Activated effector memory CD4-positive, alpha-beta T cell treated with Interleukin-2 at 50 U/mL for 16 hours (primary cell): ENCODE measurements at regions not wholly inside any gene's neighbourhood (a gene's known extent, or its start where the extent isn't known, plus 50 kb on each side); places are given as distances from the start of the nearest gene placed in this dataset.

Experiments used
- DNase-seq: peaks from one replicate; pipeline ENCODE4 v3.0.0-alpha.2; 2020

- no peak for DNase-seq
Measured at GRCh38 chr18:21997207-21998143, 171.9 kb upstream of the GATA6 start.

- no peak for DNase-seq
Measured at GRCh38 chr18:21998486-21998885, 170.9 kb upstream of the GATA6 start.

- no peak for DNase-seq
Measured at GRCh38 chr18:22001912-22002487, 167.4 kb upstream of the GATA6 start.

GRCh38 chr18:22005191-22005841, 164.1 kb upstream of the GATA6 start:
- no peak for DNase-seq

- DNase-seq: no peak
Measured at GRCh38 chr18:22006458-22006857, 162.9 kb upstream of the GATA6 start.

- DNase-seq: no peak
Measured at GRCh38 chr18:22009242-22009641, 160.1 kb upstream of the GATA6 start.

GRCh38 chr18:22013993-22014392, 155.4 kb upstream of the GATA6 start:
- no peak for DNase-seq

GRCh38 chr18:22015156-22015555, 154.2 kb upstream of the GATA6 start:
- DNase-seq: no peak

- no peak for DNase-seq
Measured at GRCh38 chr18:22018366-22018765, 151.0 kb upstream of the GATA6 start.

GRCh38 chr18:22019193-22019592, 150.2 kb upstream of the GATA6 start:
- DNase-seq: no peak

GRCh38 chr18:22020127-22020866, 149.1 kb upstream of the GATA6 start:
- DNase-seq: no peak

GRCh38 chr18:22020867-22021370, 148.5 kb upstream of the GATA6 start:
- no peak for DNase-seq

- DNase-seq: no peak
Measured at GRCh38 chr18:22021701-22022100, 147.7 kb upstream of the GATA6 start.

GRCh38 chr18:22024924-22025323, 144.5 kb upstream of the GATA6 start:
- DNase-seq: no peak

- DNase-seq: no peak
Measured at GRCh38 chr18:22026362-22026761, 143.0 kb upstream of the GATA6 start.

- no peak for DNase-seq
Measured at GRCh38 chr18:22026889-22027288, 142.5 kb upstream of the GATA6 start.

- no peak for DNase-seq
Measured at GRCh38 chr18:22031611-22032010, 137.8 kb upstream of the GATA6 start.

- DNase-seq: no peak
Measured at GRCh38 chr18:22032392-22032961, 136.9 kb upstream of the GATA6 start.

- DNase-seq: no peak
Measured at GRCh38 chr18:22033085-22033484, 136.3 kb upstream of the GATA6 start.

GRCh38 chr18:22034276-22034675, 135.1 kb upstream of the GATA6 start:
- no peak for DNase-seq

GRCh38 chr18:22040533-22040932, 128.9 kb upstream of the GATA6 start:
- DNase-seq: no peak

GRCh38 chr18:22043837-22044236, 125.6 kb upstream of the GATA6 start:
- no peak for DNase-seq
